Hematopoietic multipotent progenitor cell treated with erythropoietin and hydrocortisone succinate and interleukin-3 and kit ligand, for 6 days (in vitro differentiated cells): ENCODE measurements at regions not wholly inside any gene's neighbourhood (a gene's known extent, or its start where the extent isn't known, plus 50 kb on each side); places are given as distances from the start of the nearest gene placed in this dataset.

Experiments
- DNase-seq: peaks from one replicate; pipeline ENCODE4 v3.0.0-alpha.2; 2015

DNA sequence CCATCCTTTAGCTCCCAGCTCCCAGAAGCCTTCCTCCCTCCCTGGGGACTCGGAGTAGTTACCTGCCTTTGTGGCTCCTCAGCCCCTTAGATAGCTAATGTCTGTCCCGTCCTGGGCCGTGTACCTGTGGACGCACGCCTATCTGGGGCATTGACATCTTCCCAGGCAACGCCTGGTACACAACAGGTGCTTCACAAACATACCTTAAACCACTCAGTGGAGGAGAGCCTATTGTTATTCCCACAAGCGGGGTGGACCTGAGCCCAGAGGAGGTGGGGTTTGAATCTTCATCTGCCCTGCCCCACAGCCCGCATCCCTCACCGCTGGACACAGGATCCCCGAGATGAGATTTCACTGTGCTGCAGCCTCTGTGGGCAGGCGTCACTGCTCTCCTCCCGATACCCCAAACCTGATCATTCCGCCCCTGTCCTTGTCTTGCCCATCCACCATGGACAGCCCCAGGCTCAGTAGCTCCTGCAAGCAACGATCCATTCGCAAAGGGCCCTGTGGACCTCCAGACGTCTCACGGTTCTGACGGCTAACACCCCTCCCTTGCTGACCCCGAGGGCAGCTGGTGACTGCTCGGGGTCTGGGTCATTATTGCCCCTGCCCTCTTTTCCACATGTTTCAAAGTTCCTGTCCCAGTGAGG lies 73.8 kb upstream of the SHISAL1 start:
- no peak for DNase-seq

DNA sequence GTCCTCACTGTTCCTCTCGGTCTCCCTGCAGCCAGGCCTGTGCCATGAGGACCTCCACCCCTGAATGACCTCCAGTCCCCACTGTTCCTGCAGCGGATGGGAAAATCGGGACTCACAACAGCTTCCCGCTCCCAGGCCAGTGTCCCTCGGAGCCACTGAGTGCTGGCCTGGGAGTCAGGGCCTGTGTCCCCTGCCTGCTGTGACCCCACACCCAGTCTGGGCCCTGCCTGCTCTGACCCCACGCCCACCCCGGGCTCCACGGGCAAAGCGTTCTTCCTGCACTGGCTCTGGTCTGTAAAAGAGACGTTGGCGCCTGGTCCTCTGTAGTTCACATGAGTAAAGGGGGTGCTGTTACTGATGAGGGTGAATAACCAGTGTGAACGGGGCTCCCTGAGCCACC lies 73.0 kb upstream of the SHISAL1 start:
- DNase-seq: no peak

- no peak for DNase-seq
Measured at GRCh38 chr22:44385296-44385610, 72.5 kb upstream of the SHISAL1 start.

DNA sequence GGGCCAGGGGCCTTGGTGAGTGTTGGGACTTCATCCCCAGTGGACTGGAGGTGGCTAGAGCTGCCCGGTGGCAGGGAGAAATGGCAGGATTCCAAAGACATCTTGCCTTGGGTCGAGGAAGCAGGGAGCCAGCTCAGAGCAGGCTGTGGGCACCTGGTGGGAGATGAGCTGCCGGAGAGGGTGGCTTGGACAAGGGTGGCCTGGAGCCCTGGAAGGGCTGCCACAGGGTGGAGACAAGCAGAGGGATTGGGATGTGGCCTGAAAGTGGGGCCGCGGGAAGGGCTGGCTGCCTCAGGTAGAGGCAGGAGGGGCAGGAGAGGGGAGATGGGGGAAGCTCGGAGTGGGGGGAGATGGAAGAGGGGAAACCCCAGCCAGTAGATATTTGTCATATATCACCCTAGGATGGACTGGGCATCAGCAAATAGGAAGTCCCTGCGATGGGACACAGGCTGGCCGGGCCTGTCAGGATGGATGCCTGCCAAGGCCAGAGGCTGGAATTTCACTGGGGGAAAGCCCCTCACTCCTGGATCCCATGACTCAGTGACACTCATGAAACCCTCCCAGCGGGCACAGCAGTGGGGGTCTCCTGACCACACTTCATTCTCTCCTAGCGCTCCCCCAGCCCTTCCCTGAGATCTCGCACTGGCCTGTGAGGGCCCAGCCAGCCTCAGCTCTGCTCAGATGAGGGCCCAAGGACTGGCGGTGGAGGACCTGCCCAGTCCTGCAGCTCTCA lies 72.0 kb upstream of the SHISAL1 start:
- DNase-seq: no peak

GRCh38 chr22:44383652-44384562 lies 71.2 kb upstream of the SHISAL1 start:
- no peak for DNase-seq

DNA sequence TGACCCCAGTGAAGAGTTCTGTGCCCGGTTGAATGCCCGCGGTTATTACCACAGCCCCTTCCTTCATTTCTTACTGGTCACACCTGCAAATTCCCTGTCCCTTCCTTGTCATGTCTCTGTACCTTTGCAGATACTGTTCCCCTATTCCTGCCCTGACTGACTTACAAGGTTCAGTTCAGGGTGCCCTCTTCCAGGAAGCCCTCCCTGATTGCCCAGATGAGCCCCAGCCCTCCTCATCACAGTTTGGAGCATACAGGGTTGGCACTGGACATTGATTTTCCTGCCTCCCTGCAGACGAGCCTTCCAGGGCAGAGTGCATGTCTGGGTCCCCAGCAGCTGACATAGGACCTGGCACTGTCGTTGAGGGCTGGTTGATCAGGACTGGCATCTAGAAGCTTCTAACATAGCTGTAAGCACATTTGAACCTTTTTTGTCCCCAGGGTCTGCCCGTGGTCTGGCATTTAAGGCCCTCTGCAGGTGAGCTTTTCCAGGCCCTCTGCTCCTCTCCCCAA lies 70.4 kb upstream of the SHISAL1 start:
- no peak for DNase-seq

DNA sequence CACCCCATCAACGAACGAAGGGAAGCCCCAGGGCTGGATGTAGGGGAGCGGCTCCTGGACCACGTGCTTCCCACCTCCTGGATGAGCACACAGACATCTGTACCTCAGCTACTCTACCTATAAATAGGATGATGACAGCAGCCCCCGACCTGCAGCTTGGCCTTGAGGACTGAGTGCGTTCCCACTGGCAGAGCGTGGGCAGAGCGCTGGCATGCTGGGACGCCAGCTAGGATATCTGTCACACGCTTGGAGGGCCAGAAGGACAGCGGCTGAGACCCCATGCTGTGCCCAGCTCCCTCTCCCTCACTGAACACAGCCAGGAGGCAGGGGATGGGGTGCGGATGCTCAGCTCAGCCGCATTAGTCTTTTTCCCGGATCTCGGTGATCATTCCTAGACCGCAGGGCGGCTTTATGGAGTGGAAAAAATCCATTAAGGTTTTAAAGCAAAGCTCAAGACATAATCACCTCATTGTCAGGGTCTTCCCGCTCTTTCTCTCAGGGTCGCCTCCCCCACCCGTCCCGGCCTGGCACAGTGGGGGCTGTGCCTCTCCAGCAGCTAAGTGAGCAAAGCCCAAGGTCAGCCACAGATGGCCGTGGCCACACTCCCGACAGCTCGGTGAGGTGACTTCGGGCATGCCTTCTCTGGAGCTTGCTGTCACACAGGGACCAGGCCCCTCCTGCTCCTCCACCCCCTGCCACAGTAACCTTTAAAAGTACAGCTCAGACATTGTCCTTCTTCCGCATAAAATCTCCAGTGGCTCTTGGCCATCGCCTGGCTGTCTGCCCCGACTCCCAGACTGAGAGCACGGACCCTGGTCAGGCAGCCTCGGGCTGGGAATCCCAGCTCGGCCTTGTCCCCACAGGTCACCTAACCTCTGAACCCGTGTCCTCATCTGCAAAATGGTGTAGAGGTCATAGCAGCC lies 69.6 kb upstream of the SHISAL1 start:
- DNase-seq: no peak

DNA sequence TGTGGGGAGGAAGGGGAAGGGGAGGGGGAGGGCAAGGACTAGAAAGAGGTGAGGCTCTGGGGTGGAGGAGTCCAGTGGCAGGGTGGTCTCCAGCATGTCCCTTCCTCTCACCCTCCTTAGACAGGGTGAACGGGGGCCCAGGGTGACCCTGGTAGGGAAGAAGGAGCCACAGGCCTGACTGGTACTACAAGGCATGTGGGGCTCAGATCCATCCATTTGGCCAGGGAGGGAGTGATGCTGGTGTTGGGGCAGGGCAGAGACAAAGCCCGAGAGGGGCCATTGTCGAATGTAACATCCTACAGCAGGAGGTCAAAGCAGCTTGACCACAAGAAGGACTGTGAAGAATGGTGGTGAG lies 69.0 kb upstream of the SHISAL1 start:
- no peak for DNase-seq

DNA sequence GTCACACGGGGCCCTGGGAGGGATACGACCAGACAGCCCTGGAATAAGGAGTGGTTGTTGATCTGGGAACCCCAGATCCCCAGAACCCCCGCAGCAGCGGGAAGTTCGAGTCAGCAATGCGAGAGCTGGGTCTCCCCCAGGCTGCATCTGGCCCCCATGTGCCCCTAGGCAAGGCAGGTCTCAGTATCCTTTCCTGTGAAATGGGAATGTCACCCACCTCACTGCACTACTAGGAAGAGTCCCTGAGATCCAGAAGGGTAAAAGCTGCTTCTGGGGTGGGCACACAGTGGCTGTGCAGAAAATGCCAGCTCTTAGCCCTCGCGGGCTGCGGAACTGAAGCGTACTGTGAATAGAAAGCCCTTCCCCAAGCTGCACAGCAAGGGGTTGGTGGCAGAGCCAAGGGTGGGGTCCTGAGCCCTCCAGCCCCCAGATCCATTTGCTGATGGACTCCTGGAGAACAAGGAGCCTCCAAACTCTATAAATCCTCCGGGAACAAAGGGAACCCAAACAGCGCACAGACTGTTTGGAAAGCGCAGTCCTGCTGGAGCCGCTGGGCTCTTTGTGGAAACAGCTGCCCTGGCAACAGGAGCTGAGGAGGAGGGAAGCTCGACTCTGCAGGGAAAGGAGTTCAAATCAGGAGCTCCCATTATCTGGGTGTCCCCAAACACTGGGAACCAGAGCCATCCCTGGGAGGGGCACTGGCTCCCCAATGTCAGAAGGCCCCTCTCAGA lies 68.2 kb upstream of the SHISAL1 start:
- no peak for DNase-seq

- no peak for DNase-seq
Measured at GRCh38 chr22:44379817-44380755, 67.3 kb upstream of the SHISAL1 start.

DNA sequence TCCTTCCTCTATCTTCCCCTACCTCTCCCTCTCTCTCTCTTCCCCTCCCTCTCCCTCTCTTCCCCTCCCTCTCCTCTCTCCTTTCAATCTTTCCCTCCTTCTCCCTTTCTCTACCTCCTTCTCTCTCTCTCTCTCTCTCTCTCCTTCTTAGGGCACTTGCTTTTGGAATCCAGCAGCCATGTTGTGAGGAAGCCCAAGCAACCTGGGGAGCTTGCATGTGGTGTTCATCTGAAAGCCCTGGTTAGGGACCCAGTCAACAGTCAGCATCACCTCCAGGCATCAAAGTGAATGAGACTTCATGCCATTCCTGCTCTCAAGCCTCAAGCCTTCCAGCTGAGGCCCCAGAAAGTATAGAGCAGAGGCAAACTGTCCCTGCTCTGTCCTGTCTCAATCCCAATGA lies 65.6 kb upstream of the SHISAL1 start:
- no peak for DNase-seq

GRCh38 chr22:44375451-44375850 lies 62.7 kb upstream of the SHISAL1 start:
- DNase-seq: no peak

DNA sequence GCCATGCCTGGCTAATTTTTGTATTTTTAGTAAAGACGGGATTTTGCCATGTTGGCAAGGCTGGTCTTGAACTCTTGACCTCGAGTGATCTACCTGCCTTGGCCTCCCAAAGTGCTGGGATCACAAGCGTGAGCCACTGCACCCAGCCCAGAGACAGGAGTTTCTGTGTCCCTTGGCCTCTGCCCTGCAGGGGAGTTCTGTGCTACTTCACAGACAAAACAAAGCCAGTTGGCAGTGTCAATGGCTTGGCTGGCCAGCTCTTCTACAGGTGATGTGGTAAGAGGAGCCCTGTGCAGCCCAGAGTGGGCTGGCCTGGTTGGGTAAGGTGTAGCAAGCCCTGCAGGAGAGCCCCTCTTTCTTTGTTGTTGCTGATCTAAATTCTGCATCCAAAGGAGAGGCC lies 60.5 kb upstream of the SHISAL1 start:
- DNase-seq: no peak

DNA sequence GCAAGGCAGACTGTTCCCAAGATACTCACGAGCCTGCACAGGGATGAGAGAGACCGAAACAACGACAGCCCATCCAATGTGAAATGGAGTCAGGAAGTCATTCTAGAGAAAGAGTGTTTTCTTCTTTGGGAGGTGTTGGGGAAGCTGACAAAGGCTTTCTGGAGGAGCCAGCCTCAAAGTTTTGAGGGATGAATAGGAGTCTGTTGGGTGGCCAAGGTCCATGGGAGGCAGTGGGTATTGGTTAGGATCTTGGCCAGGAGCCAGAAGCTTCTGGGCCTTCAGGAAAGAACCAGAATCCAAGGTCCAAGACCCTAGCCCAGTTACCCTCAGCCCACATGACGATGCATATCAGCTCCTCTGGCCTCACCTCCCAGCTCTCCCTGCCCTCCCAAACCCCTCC lies 59.9 kb upstream of the SHISAL1 start:
- no peak for DNase-seq

- no peak for DNase-seq
Measured at GRCh38 chr22:44371741-44372525, 59.2 kb upstream of the SHISAL1 start.

DNA sequence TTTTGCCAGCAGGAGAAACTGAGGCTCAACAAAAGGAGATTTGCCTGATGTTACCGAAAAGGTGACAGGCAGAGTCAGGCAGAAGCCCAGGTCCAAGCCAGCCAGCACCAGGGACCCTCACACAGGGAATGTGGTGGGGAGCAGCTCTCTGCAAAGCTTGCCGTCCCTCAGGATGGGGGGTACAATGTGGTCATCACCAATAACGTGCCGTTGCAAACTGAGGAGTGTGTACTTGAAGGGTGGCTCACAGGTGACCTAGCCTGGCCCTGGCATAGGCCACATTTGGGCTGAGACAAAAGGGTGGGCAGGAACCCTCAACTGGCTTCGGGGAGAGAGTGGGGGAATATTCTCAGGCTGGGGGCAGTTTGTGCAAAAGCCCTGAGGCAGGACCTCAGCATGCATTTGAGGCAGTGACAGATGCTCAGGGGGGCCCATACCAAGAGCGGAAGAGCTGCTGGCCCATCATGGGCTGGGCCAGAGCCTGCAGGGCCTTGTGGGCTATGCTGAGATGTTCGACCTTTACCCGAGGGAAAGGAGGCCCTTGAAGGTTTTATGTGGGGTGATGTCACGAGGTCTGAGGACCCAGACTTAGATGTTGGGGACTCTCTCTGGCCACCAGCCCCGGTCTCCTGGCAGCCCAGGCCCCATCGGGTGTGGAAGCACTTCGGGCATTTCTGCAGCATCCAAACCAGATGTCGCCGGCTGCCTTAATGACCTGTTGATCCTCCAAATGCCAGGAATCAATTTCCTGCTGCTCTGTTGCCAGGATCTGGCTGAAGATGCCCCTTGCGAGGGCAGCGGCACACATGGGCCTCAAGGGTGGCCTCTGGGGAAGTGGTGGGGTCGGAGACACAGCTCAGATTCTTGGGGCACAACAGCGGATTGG lies 57.4 kb upstream of the SHISAL1 start:
- DNase-seq: no peak

DNA sequence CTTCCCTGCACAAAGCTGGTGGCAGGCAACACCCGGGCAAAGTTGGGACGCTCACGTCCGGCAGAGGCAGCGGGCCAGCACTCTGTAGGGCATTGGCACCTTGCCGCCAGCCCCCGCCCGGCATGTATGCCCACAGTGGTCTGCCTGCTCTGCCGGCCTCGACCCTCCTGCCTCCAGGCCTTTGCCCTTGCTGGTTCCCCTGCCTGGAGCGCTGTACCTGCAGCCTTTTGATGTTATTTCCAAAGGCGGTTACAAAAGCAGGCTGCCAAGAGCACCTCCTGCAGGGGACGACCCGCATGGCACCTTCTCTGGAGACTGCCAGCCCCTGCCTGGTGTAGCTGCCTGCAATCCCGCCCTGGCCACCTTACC lies 56.5 kb upstream of the SHISAL1 start:
- peak; percentile 4 for DNase-seq

- DNase-seq: no peak
Measured at GRCh38 chr22:44368611-44369292, 56.0 kb upstream of the SHISAL1 start.
